ENCODE measurements at regions not wholly inside any gene's neighbourhood (a gene's known extent, or its start where the extent isn't known, plus 50 kb on each side); places are given as distances from the start of the nearest gene placed in this dataset.

DNA sequence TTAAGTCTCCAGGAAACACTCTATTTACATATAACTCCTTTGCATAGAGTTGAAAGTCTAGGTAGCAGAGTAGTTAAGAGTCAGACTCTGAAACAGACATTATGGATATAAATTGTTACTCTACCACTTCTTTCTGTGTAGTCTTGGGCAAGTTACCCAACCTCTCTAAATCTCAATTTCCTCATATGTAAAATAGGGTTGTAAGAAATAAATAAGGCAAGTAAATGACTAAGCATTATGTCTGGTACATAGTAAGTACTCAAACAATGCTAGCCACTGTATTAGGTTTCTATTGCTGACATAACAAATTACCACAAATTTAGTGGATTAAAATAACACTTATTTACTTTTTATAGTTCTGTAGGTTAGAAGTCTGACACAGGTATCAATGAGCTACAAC, 394.1 kb downstream of the PRDM5 start:
- no peak for ATAC-seq
- DNase-seq (ENCODE audit: low read depth in 1 of 2, low spot score in 1 of 2), result no peak
- Histone ChIP-seq H3K9me3 (no peaks in the 10 kb centered on the region), H3K4me3 (no peak overlapping the region), H3K4me1 (no peaks in the 10 kb centered on the region), H3K4me2 (no peak overlapping the region), H3K27ac (no peak overlapping the region)
- TF ChIP-seq TFCP2L1 (CRISPR knock-in tag; IDR thresholded peaks at IDR 0.05) (no peak), CEBPB (IDR thresholded peaks at IDR 0.05) (no peak), KDM5A (IDR thresholded peaks at IDR 0.05) (no peak), TP53 (CRISPR knock-in tag; IDR thresholded peaks at IDR 0.05) (no peak), ESRRA (IDR thresholded peaks at IDR 0.05; ENCODE audit: borderline replicate concordance, low read length) (no peak), CBX2 (IDR thresholded peaks at IDR 0.05; ENCODE audit: borderline replicate concordance, low read depth) (no peak)
- FAIRE-seq, result no peak
- CTCF ChIA-PET, result no interaction called here
- POLR2A ChIA-PET, result no interaction called here

DNA sequence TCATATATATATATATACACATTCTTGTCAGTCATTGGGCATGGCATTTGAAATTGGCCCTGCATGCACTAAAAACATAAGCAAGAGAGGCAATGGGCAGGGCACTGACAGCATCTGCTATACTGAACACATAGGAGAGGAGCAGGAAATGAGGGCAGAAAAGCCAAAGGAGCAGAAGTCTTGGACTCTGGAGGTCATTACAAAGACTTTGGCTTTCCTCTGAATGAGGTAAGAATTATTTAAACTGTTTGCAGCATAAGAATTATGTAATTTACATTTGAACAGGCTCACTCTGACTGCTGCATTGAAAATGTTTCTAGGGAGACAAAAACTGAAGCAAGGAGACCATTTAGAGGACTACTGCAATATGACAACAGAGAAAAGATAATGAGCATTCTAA, 396.5 kb downstream of the PRDM5 start:
- ChIA-PET POLR2A (no interaction called here), CTCF (no interaction called here)
- H3K9me3 ChIP-seq, result no peaks in the 10 kb centered on the region
- H3K27ac ChIP-seq, result no peak overlapping the region
- no peak for FAIRE-seq
- H3K4me1 ChIP-seq, result no peaks in the 10 kb centered on the region
- no peak overlapping the region for H3K4me3 ChIP-seq
- TF ChIP-seq JUNB (IDR thresholded peaks at IDR 0.05) (no peak), HOXB13 (CRISPR knock-in tag; IDR thresholded peaks at IDR 0.05; ENCODE audit: low read depth) (no peak), CBX2 (IDR thresholded peaks at IDR 0.05; ENCODE audit: borderline replicate concordance, low read depth) (no peak), ZFP36 (IDR thresholded peaks at IDR 0.05; ENCODE audit: borderline replicate concordance, partially characterized antibody) (no peak), ZSCAN20 (CRISPR knock-in tag; IDR thresholded peaks at IDR 0.05) (no peak), TP53 (CRISPR knock-in tag; IDR thresholded peaks at IDR 0.05) (no peak), SMC3 (IDR thresholded peaks at IDR 0.05) (no peak)
- TF ChIP-seq, protein P1, sequence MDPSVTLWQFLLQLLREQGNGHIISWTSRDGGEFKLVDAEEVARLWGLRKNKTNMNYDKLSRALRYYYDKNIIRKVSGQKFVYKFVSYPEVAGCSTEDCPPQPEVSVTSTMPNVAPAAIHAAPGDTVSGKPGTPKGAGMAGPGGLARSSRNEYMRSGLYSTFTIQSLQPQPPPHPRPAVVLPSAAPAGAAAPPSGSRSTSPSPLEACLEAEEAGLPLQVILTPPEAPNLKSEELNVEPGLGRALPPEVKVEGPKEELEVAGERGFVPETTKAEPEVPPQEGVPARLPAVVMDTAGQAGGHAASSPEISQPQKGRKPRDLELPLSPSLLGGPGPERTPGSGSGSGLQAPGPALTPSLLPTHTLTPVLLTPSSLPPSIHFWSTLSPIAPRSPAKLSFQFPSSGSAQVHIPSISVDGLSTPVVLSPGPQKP (IDR thresholded peaks at IDR 0.05; ENCODE audit: low read depth, low read length), result no peak
- TF ChIP-seq, protein P2, sequence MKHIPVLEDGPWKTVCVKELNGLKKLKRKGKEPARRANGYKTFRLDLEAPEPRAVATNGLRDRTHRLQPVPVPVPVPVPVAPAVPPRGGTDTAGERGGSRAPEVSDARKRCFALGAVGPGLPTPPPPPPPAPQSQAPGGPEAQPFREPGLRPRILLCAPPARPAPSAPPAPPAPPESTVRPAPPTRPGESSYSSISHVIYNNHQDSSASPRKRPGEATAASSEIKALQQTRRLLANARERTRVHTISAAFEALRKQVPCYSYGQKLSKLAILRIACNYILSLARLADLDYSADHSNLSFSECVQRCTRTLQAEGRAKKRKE (CRISPR knock-in tag; IDR thresholded peaks at IDR 0.05; ENCODE audit: low read depth), result no peak
- TF ChIP-seq, protein P3, sequence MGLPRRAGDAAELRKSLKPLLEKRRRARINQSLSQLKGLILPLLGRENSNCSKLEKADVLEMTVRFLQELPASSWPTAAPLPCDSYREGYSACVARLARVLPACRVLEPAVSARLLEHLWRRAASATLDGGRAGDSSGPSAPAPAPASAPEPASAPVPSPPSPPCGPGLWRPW (IDR thresholded peaks at IDR 0.05), result no peak
- no peak overlapping the region for H3K4me2 ChIP-seq
- DNase-seq (ENCODE audit: low read depth in 1 of 2, low spot score in 1 of 2), result no peak
- no peak for ATAC-seq

DNA sequence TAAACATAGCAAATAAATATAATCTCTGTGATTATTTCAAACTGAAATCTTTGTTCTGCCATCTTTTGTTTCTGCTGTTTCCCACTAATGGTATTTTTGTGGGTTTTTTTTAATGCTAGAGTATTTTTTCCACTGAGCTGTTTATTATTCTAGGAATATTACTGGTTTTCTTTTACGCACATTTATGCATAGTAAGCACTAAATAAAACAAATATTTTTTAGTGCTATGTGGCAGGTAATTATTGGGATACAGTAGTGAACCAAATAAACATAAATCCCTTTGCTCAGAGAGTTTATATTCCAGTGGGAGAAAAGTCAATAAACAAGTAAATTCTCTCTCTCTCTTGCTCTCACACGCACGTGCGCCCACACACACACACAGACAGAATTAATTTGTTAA, 397.4 kb downstream of the PRDM5 start:
- CTCF ChIA-PET, result no interaction called here
- Histone ChIP-seq H3K27ac (no peak overlapping the region), H3K4me1 (no peaks in the 10 kb centered on the region), H3K4me2 (no peak overlapping the region), H3K4me3 (no peak overlapping the region), H3K9me3 (no peaks in the 10 kb centered on the region)
- WGBS (ENCODE audit: missing lambda C conversion rate), result 74% methylated on average over 4 of the region's 4 CpGs
- ATAC-seq (no peak), DNase-seq (ENCODE audit: low read depth in 1 of 2, low spot score in 1 of 2) (no peak), FAIRE-seq (no peak)
- TF ChIP-seq EHMT2 (IDR thresholded peaks at IDR 0.05; ENCODE audit: low read depth) (no peak), CHD2 (IDR thresholded peaks at IDR 0.05; ENCODE audit: low read length, partially characterized antibody) (no peak), NR3C1 (IDR thresholded peaks at IDR 0.05) (no peak), RNF2 (IDR thresholded peaks at IDR 0.05; ENCODE audit: borderline replicate concordance, low read depth) (no peak), CBX2 (IDR thresholded peaks at IDR 0.05; ENCODE audit: borderline replicate concordance, low read depth) (no peak), PHF8 (IDR thresholded peaks at IDR 0.05; ENCODE audit: borderline replicate concordance, low read depth) (no peak), CBX8 (IDR thresholded peaks at IDR 0.05) (no peak), NFE2L2 (conservative IDR thresholded peaks at IDR 0.05; ENCODE audit: low read length) (no peak), BHLHE40 (IDR thresholded peaks at IDR 0.05; ENCODE audit: low read depth, low read length) (no peak), HDAC2 (IDR thresholded peaks at IDR 0.05) (no peak), FOXS1 (CRISPR knock-in tag; IDR thresholded peaks at IDR 0.05) (no peak), NPAS2 (CRISPR knock-in tag; IDR thresholded peaks at IDR 0.05; ENCODE audit: borderline replicate concordance) (no peak), MYC (IDR thresholded peaks at IDR 0.05; ENCODE audit: borderline replicate concordance, low read length) (no peak), FOSB (CRISPR knock-in tag; IDR thresholded peaks at IDR 0.05) (no peak), HEYL (CRISPR knock-in tag; IDR thresholded peaks at IDR 0.05) (no peak), JUNB (IDR thresholded peaks at IDR 0.05) (no peak), POLR2A (IDR thresholded peaks at IDR 0.05; ENCODE audit: low read length) (no peak)
- TF ChIP-seq, protein P4, sequence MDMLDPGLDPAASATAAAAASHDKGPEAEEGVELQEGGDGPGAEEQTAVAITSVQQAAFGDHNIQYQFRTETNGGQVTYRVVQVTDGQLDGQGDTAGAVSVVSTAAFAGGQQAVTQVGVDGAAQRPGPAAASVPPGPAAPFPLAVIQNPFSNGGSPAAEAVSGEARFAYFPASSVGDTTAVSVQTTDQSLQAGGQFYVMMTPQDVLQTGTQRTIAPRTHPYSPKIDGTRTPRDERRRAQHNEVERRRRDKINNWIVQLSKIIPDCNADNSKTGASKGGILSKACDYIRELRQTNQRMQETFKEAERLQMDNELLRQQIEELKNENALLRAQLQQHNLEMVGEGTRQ (IDR thresholded peaks at IDR 0.05), result no peak
- TF ChIP-seq, protein P5, sequence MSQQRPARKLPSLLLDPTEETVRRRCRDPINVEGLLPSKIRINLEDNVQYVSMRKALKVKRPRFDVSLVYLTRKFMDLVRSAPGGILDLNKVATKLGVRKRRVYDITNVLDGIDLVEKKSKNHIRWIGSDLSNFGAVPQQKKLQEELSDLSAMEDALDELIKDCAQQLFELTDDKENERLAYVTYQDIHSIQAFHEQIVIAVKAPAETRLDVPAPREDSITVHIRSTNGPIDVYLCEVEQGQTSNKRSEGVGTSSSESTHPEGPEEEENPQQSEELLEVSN (IDR thresholded peaks at IDR 0.05; ENCODE audit: borderline replicate concordance, low read depth), result no peak
- TF ChIP-seq, protein P6, sequence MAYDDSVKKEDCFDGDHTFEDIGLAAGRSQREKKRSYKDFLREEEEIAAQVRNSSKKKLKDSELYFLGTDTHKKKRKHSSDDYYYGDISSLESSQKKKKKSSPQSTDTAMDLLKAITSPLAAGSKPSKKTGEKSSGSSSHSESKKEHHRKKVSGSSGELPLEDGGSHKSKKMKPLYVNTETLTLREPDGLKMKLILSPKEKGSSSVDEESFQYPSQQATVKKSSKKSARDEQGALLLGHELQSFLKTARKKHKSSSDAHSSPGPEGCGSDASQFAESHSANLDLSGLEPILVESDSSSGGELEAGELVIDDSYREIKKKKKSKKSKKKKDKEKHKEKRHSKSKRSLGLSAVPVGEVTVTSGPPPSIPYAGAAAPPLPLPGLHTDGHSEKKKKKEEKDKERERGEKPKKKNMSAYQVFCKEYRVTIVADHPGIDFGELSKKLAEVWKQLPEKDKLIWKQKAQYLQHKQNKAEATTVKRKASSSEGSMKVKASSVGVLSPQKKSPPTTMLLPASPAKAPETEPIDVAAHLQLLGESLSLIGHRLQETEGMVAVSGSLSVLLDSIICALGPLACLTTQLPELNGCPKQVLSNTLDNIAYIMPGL (CRISPR knock-in tag; IDR thresholded peaks at IDR 0.05; ENCODE audit: borderline replicate concordance), result no peak
- POLR2A ChIA-PET, result no interaction called here

Measured in A549 (cell line).